ENCODE measurements at regions not wholly inside any gene's neighbourhood (a gene's known extent, or its start where the extent isn't known, plus 50 kb on each side); places are given as distances from the start of the nearest gene placed in this dataset.

- no peaks in the 10 kb centered on the region for H3K27me3 Mint-ChIP-seq (ENCODE audit: unreplicated experiment)
- H3K36me3 Mint-ChIP-seq (ENCODE audit: unreplicated experiment) = no peaks in the 10 kb centered on the region
- no peak for TF ChIP-seq CTCF (IDR thresholded peaks at IDR 0.05)
- no peak overlapping the region for H3K27ac Mint-ChIP-seq (ENCODE audit: unreplicated experiment)
- H3K9me3 Mint-ChIP-seq (ENCODE audit: unreplicated experiment) = no peaks in the 10 kb centered on the region
- no peak for DNase-seq (ENCODE audit: extremely low spot score, unreplicated experiment)
- H3K4me3 Mint-ChIP-seq (ENCODE audit: unreplicated experiment) = no peak overlapping the region
- no peaks in the 10 kb centered on the region for H3K4me1 Mint-ChIP-seq (ENCODE audit: unreplicated experiment)
Measured at GRCh38 chr14:56720703-56721460, 89.4 kb downstream of the OTX2 start.

- Mint-ChIP-seq H3K36me3 (ENCODE audit: unreplicated experiment) (no peaks in the 10 kb centered on the region), H3K4me3 (ENCODE audit: unreplicated experiment) (no peak overlapping the region), H3K4me1 (ENCODE audit: unreplicated experiment) (no peaks in the 10 kb centered on the region), H3K27me3 (ENCODE audit: unreplicated experiment) (no peaks in the 10 kb centered on the region), H3K27ac (ENCODE audit: unreplicated experiment) (no peak overlapping the region), H3K9me3 (ENCODE audit: unreplicated experiment) (no peaks in the 10 kb centered on the region)
- no peak for DNase-seq (ENCODE audit: extremely low spot score, unreplicated experiment)
- no peak for TF ChIP-seq CTCF (IDR thresholded peaks at IDR 0.05)
Measured at GRCh38 chr14:56718312-56718711, 92.0 kb downstream of the OTX2 start.

- no peak overlapping the region for H3K4me3 Mint-ChIP-seq (ENCODE audit: unreplicated experiment)
- no peak for DNase-seq (ENCODE audit: extremely low spot score, unreplicated experiment)
- H3K9me3 Mint-ChIP-seq (ENCODE audit: unreplicated experiment) = no peaks in the 10 kb centered on the region
- no peak for TF ChIP-seq CTCF (IDR thresholded peaks at IDR 0.05)
- H3K4me1 Mint-ChIP-seq (ENCODE audit: unreplicated experiment) = no peaks in the 10 kb centered on the region
- no peaks in the 10 kb centered on the region for H3K36me3 Mint-ChIP-seq (ENCODE audit: unreplicated experiment)
- H3K27me3 Mint-ChIP-seq (ENCODE audit: unreplicated experiment) = no peaks in the 10 kb centered on the region
- H3K27ac Mint-ChIP-seq (ENCODE audit: unreplicated experiment) = no peak overlapping the region
Measured at GRCh38 chr14:56716705-56717104, 93.6 kb downstream of the OTX2 start.

- no peak for DNase-seq (ENCODE audit: extremely low spot score, unreplicated experiment)
- Mint-ChIP-seq H3K4me3 (ENCODE audit: unreplicated experiment) (no peak overlapping the region), H3K36me3 (ENCODE audit: unreplicated experiment) (no peaks in the 10 kb centered on the region), H3K27ac (ENCODE audit: unreplicated experiment) (no peak overlapping the region), H3K4me1 (ENCODE audit: unreplicated experiment) (no peaks in the 10 kb centered on the region), H3K9me3 (ENCODE audit: unreplicated experiment) (no peaks in the 10 kb centered on the region), H3K27me3 (ENCODE audit: unreplicated experiment) (no peaks in the 10 kb centered on the region)
- TF ChIP-seq CTCF (IDR thresholded peaks at IDR 0.05) = no peak
Measured at GRCh38 chr14:56715938-56716337, 94.3 kb downstream of the OTX2 start.

- Mint-ChIP-seq H3K9me3 (ENCODE audit: unreplicated experiment) (no peaks in the 10 kb centered on the region), H3K27me3 (ENCODE audit: unreplicated experiment) (no peaks in the 10 kb centered on the region), H3K36me3 (ENCODE audit: unreplicated experiment) (no peaks in the 10 kb centered on the region), H3K27ac (ENCODE audit: unreplicated experiment) (no peak overlapping the region), H3K4me3 (ENCODE audit: unreplicated experiment) (no peak overlapping the region), H3K4me1 (ENCODE audit: unreplicated experiment) (no peaks in the 10 kb centered on the region)
- no peak for DNase-seq (ENCODE audit: extremely low spot score, unreplicated experiment)
- TF ChIP-seq CTCF (IDR thresholded peaks at IDR 0.05) = no peak
Measured at GRCh38 chr14:56709201-56709600, 101.1 kb downstream of the OTX2 start.

Measured in osteocyte (in vitro differentiated cells).